ENCODE measurements at regions not wholly inside any gene's neighbourhood (a gene's known extent, or its start where the extent isn't known, plus 50 kb on each side); places are given as distances from the start of the nearest gene placed in this dataset.

- TF ChIP-seq CTCF (IDR thresholded peaks at IDR 0.05) = no peak
- TF ChIP-seq POLR2A (IDR thresholded peaks at IDR 0.05) = no peak
These were observed 213.3 kb downstream of the GBA3 start for GRCh38 chr4:22906045-22906444.
